Fibroblast of lung (primary cell): ENCODE measurements at regions not wholly inside any gene's neighbourhood (a gene's known extent, or its start where the extent isn't known, plus 50 kb on each side); places are given as distances from the start of the nearest gene placed in this dataset.
"Not testable (repeated sequence)": the region's sequence is repeated elsewhere in the genome, so short reads cannot be mapped to it uniquely, and the experiment has no call there.

Experiments used
- DNase-seq, 2 donors: peaks; one replicate each; pipeline versions ENCODE4 v3.0.0 to v3.0.0-alpha.2; 2010; ENCODE audit warnings: low read depth in 2 of 2
- H2AFZ ChIP-seq: 2 replicates; pipeline ENCODE4 v1.5.1; 2012; ENCODE audit warnings: low read length, control low read depth, inconsistent platforms
- H3K27ac ChIP-seq: 2 replicates; pipeline ENCODE4 v1.5.1; 2011; ENCODE audit warnings: low read length, control low read depth; ENCODE audit not compliant: insufficient read depth
- H3K27me3 ChIP-seq: 2 replicates; pipeline ENCODE4 v1.5.1; 2011; ENCODE audit warnings: mild to moderate bottlenecking, low read length; ENCODE audit not compliant: control insufficient read depth, insufficient read depth
- H3K36me3 ChIP-seq: 2 replicates; pipeline ENCODE4 v1.5.1; 2011; ENCODE audit warnings: low read length; ENCODE audit not compliant: control insufficient read depth, insufficient read depth
- H3K4me1 ChIP-seq: 2 replicates; pipeline ENCODE4 v1.5.1; 2011; ENCODE audit warnings: low read length; ENCODE audit not compliant: control insufficient read depth, insufficient read depth; ENCODE audit errors: extremely low read depth
- H3K4me2 ChIP-seq: 2 replicates; pipeline ENCODE4 v1.5.1; 2011; ENCODE audit warnings: low read length, control low read depth; ENCODE audit not compliant: insufficient read depth; ENCODE audit errors: extremely low read depth
- H3K4me3 ChIP-seq, 4 experiments: fragments of 200-600 bp in 1 of 4; sonication (generic) in 1 of 4; replicated peaks in 1 of 4; 2 replicates each; pipeline ENCODE4 v1.5.1; 2011 to 2016; ENCODE audit warnings: low read length in 4 of 4, low read depth in 3 of 4, mild to moderate bottlenecking in 3 of 4, control low read depth in 2 of 4, inconsistent platforms in 1 of 4, mixed read lengths in 1 of 4; ENCODE audit not compliant: insufficient read depth in 1 of 4; ENCODE audit errors: control extremely low read depth in 1 of 4
- H3K79me2 ChIP-seq: 2 replicates; pipeline ENCODE4 v1.5.1; 2012; ENCODE audit warnings: mild to moderate bottlenecking, low read length, inconsistent platforms; ENCODE audit not compliant: control insufficient read depth, insufficient read depth
- H3K9ac ChIP-seq: 2 replicates; pipeline ENCODE4 v1.5.1; 2011; ENCODE audit warnings: mild to moderate bottlenecking, low read length, control low read depth; ENCODE audit not compliant: insufficient read depth
- H3K9me3 ChIP-seq: 2 replicates; pipeline ENCODE4 v1.5.1; 2012; ENCODE audit warnings: low read depth, low read length; ENCODE audit not compliant: control insufficient read depth, insufficient read depth
- H4K20me1 ChIP-seq: 2 replicates; pipeline ENCODE4 v1.5.1; 2011; ENCODE audit warnings: low read length; ENCODE audit not compliant: control insufficient read depth, insufficient read depth; ENCODE audit errors: extremely low read depth
- EZH2 ChIP-seq: IDR thresholded peaks from 2 replicates; pipeline ENCODE4 v1.5.1; 2012; ENCODE audit warnings: low read length, control low read depth, mild to moderate bottlenecking; ENCODE audit errors: missing control alignments
- TF ChIP-seq, protein P1 (sequence below), 2 donors: IDR thresholded peaks in 1 of 2; conservative IDR thresholded peaks in 1 of 2; 1 replicate in 1 of 2; 2 replicates in 1 of 2; pipeline ENCODE4 v1.5.1; 2011 to 2012; ENCODE audit warnings: low read length in 2 of 2, control low read depth in 1 of 2, inconsistent platforms in 1 of 2, low read depth in 1 of 2, mild to moderate bottlenecking in 1 of 2

GRCh38 chr7:149992366-149992765 lies 118.6 kb downstream of the ATP6V0E2 start:
- H2AFZ ChIP-seq, H3K4me1 ChIP-seq, H3K27me3 ChIP-seq, H3K36me3 ChIP-seq, H3K9ac ChIP-seq, H3K4me2 ChIP-seq, H3K27ac ChIP-seq, H3K4me3 ChIP-seq, H3K9me3 ChIP-seq, H4K20me1 ChIP-seq, H3K79me2 ChIP-seq, DNase-seq: not testable (repeated sequence)

DNA sequence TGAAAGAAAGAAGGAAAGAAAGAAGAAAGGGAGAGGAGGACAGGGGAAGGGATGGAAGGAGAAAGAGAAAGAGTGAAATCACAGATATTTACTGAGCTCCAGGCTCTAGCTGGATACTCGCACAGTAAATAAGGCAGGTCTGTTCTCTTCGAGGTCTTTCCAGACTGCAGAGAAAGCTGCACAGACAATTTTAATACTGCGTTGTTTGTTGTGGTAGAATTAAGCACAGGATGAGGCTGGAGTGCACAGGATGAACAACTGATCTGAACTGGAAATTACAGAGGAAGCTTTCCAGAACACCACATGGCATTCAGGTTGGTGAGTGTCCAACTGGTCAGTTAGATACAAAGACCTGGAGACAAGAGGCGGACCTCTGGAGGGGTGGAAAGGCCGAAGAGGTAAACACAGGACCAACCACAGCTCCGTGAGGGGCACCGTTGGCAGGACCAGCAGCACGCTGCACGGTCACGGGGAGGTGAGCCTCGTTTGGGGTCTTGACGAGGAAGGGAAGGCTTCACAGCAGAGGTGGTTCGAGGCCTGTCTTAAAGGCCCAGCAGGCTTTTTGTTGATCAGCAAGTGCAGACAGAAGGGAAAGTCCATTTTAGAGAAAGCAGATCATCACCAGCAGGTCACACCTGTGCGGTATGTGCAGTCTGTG lies 121.7 kb downstream of the ATP6V0E2 start:
- not testable (repeated sequence) for H3K4me1 ChIP-seq, H3K4me3 ChIP-seq, H3K27ac ChIP-seq, DNase-seq, H4K20me1 ChIP-seq, H3K4me2 ChIP-seq, H2AFZ ChIP-seq, H3K36me3 ChIP-seq, H3K9ac ChIP-seq, H3K27me3 ChIP-seq, H3K9me3 ChIP-seq, H3K79me2 ChIP-seq

DNA sequence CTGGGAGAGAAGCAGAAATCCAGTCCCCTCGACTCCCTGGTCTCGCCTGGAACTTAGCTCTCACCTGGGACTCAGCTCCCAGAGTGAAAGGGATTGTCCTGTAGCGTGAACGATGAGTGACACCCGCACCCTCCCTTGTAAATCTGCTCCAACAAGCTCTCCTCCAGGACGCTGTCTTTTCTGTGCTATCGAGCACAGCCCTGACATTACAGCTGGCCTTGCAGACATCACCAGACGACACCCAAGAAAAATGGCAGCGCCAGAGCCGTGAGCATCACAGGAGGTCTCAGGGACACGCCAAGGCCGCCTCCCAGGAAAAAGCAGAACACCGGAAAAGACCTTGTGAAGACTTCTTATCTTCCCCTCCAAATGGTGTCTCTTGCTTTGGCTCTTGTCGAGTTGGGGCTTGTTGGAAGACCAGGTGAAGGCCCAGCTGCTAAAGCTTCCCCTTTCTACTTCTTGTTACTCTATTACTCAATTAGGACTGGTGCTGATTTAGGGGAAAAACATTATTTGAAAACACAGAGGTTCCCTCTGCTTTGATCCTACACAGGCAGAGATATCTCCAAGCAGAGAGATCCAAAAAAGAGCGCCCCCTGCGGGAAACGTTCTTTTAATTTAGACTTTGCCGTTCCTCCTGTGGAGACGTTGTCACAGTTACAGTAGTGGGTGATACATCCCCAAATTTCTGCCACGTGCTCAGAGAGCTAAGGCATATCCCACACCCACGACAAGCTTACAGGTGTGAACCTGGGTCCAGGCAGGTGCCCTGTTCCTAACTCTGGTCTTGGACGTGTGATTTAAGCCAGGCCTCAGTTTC lies 127.2 kb downstream of the ATP6V0E2 start:
- H3K79me2 ChIP-seq, H3K4me3 ChIP-seq, H3K27me3 ChIP-seq, H4K20me1 ChIP-seq, H3K9me3 ChIP-seq, H3K4me2 ChIP-seq, H3K36me3 ChIP-seq, DNase-seq, H3K9ac ChIP-seq, H2AFZ ChIP-seq, H3K4me1 ChIP-seq, H3K27ac ChIP-seq: not testable (repeated sequence)

DNA sequence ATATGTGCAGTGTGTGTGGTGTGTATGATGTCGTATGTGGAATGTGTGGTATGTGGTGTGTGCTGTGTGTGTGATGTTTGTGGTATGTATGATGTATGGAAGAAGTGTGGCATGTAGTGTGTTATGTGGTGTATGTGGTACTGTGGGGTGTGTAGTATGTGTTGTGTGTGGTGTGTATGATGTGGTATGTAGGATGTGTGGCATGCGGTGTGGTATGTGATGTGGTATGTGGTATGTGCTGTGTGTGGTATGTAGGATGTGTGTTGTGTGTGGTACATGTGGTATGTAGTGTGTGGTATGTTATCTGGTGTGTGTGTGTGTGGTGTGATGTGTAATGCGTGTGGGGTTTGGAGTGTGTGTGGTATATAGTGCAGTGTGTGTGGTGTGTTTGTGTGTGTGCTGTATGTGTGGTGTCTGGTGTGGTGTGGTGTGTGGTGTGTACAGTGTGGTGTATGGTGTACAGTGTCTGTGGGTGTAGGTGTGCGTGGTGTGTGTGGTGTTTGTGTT lies 129.6 kb downstream of the ATP6V0E2 start:
- H4K20me1 ChIP-seq = no peaks in the 10 kb centered on the region
- no peak overlapping the region for H3K9ac ChIP-seq
- no peak overlapping the region for H3K27ac ChIP-seq
- DNase-seq = peak in 1 of 2 donors; percentile 0
- no peak overlapping the region for H2AFZ ChIP-seq
- H3K27me3 ChIP-seq = no peaks in the 10 kb centered on the region
- TF ChIP-seq, protein P1, sequence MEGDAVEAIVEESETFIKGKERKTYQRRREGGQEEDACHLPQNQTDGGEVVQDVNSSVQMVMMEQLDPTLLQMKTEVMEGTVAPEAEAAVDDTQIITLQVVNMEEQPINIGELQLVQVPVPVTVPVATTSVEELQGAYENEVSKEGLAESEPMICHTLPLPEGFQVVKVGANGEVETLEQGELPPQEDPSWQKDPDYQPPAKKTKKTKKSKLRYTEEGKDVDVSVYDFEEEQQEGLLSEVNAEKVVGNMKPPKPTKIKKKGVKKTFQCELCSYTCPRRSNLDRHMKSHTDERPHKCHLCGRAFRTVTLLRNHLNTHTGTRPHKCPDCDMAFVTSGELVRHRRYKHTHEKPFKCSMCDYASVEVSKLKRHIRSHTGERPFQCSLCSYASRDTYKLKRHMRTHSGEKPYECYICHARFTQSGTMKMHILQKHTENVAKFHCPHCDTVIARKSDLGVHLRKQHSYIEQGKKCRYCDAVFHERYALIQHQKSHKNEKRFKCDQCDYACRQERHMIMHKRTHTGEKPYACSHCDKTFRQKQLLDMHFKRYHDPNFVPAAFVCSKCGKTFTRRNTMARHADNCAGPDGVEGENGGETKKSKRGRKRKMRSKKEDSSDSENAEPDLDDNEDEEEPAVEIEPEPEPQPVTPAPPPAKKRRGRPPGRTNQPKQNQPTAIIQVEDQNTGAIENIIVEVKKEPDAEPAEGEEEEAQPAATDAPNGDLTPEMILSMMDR (conservative IDR thresholded peaks at IDR 0.05 in 1 of 2, IDR thresholded peaks at IDR 0.05 in 1 of 2; ENCODE audit: low read depth in 1 of 2, low read length in 2 of 2) = no peak
- TF ChIP-seq EZH2 = no peak
- peaks cover 1% of the 10 kb centered on the region for H3K9me3 ChIP-seq
- no peaks in the 10 kb centered on the region for H3K4me1 ChIP-seq
- no peak overlapping the region for H3K4me2 ChIP-seq
- H3K36me3 ChIP-seq = no peaks in the 10 kb centered on the region
- no peak overlapping the region for H3K4me3 ChIP-seq
- no peaks in the 10 kb centered on the region for H3K79me2 ChIP-seq

- H3K9me3 ChIP-seq, H2AFZ ChIP-seq, DNase-seq, H3K9ac ChIP-seq, H3K27me3 ChIP-seq, H3K4me2 ChIP-seq, H3K27ac ChIP-seq, H3K4me1 ChIP-seq, H3K79me2 ChIP-seq, H3K4me3 ChIP-seq, H4K20me1 ChIP-seq, H3K36me3 ChIP-seq: not testable (repeated sequence)
Measured at GRCh38 chr7:150003973-150004372, 130.2 kb downstream of the ATP6V0E2 start.

DNA sequence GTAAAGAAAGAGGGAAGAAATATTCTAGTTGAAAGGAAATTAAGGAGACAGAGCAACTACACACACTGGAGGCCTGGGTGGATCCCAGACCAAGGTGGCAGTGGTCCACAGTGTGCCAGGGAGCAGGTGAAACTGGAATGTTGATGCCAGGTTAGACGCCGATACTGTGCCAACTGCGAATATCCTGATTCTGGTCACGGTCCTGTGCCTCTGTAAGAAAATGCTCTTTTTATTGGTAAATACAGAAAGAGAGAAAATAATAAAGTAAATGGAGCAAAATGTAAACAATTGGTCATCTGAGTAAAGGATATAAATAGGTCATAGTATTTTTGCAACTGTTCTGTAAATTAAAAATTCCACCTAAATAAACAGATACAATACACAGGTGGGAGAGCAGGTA lies 131.1 kb downstream of the ATP6V0E2 start:
- H3K4me2 ChIP-seq, DNase-seq, H3K79me2 ChIP-seq, H3K9me3 ChIP-seq, H3K36me3 ChIP-seq, H3K4me1 ChIP-seq, H3K4me3 ChIP-seq, H3K9ac ChIP-seq, H3K27me3 ChIP-seq, H4K20me1 ChIP-seq, H2AFZ ChIP-seq, H3K27ac ChIP-seq: not testable (repeated sequence)
